ENCODE measurements at regions not wholly inside any gene's neighbourhood (a gene's known extent, or its start where the extent isn't known, plus 50 kb on each side); places are given as distances from the start of the nearest gene placed in this dataset.

GRCh38 chr4:25580633-25581467, 74.8 kb upstream of the SLC34A2 start:
- no peak for DNase-seq

GRCh38 chr4:25585901-25586523, 69.6 kb upstream of the SLC34A2 start:
- no peak for DNase-seq

- no peak for DNase-seq
These were observed 67.4 kb upstream of the SLC34A2 start for GRCh38 chr4:25588206-25588605.

- DNase-seq: no peak
These were observed 65.5 kb upstream of the SLC34A2 start for GRCh38 chr4:25590171-25590570.

GRCh38 chr4:25592736-25593135, 62.9 kb upstream of the SLC34A2 start:
- DNase-seq: no peak

Measured in DMS79 (cell line).